Prostate gland (tissue), 2 donors: ENCODE measurements at regions not wholly inside any gene's neighbourhood (a gene's known extent, or its start where the extent isn't known, plus 50 kb on each side); places are given as distances from the start of the nearest gene placed in this dataset.

Experiments used
- DNase-seq: peaks from one replicate; pipeline ENCODE4 v3.0.0-alpha.2; 2019; ENCODE audit warnings: low spot score
- H3K27ac ChIP-seq, 2 donors: fragments of 200-600 bp; sonication (generic); 2 replicates each; pipeline ENCODE4 v1.5.1; 2017 to 2019
- H3K27me3 ChIP-seq: fragments of 200-600 bp; sonication (generic); replicated peaks from 2 replicates; pipeline ENCODE4 v1.5.1; 2019; ENCODE audit not compliant: insufficient read depth
- H3K36me3 ChIP-seq, 2 donors: fragments of 200-600 bp; sonication (generic); 1 replicate in 1 of 2; 2 replicates in 1 of 2; pipeline versions ENCODE4 v1.5.1 to v1.8.1; 2017 to 2019
- H3K4me1 ChIP-seq: fragments of 200-600 bp; sonication (generic); replicated peaks from 2 replicates; pipeline ENCODE4 v1.5.1; 2019
- H3K4me3 ChIP-seq, 2 donors: fragments of 200-600 bp; sonication (generic); 2 replicates each; pipeline ENCODE4 v1.5.1; 2017 to 2019
- H3K9me3 ChIP-seq: fragments of 200-600 bp; sonication (generic); 2 replicates; pipeline ENCODE4 v1.5.1; 2017
- CTCF ChIP-seq, 4 experiments: fragments of 200-600 bp in 2 of 4; fragments of 450-650 bp in 2 of 4; sonication (generic) in 2 of 4; IDR thresholded peaks; 1 replicate in 3 of 4; 2 replicates in 1 of 4; pipeline ENCODE4 v1.5.1; 2016 to 2019; ENCODE audit warnings: antibody characterized with exemption in 4 of 4, mild to moderate bottlenecking in 2 of 4, moderate library complexity in 2 of 4
- POLR2A ChIP-seq: fragments of 450-650 bp; IDR thresholded peaks from one replicate; pipeline ENCODE4 v1.6.1; 2016; ENCODE audit warnings: antibody characterized with exemption, mild to moderate bottlenecking
- POLR2AphosphoS5 ChIP-seq: sonication (generic); formaldehyde crosslinking; IDR thresholded peaks from one replicate; pipeline ENCODE4 v1.6.1; 2017; ENCODE audit warnings: antibody characterized with exemption
- WGBS: methylation state at CpG from one replicate; pipeline ENCODE4 v1.1.5; 2018; 5-methylcytosine and 5-hydroxymethylcytosine counted together
- intact Hi-C: fragments of 100-400 bp; cut with DNase I; formaldehyde crosslinking; loops from one replicate; pipeline ENCODE4 v1.14.2; 2022

- Histone ChIP-seq H3K27me3 (no peaks in the 10 kb centered on the region), H3K4me3 (no peak overlapping the region), H3K4me1 (no peaks in the 10 kb centered on the region), H3K36me3 (no peaks in the 10 kb centered on the region), H3K27ac (no peak overlapping the region), H3K9me3 (no peaks in the 10 kb centered on the region)
- 77% methylated on average over 4 of the region's 4 CpGs for WGBS
- no peak for DNase-seq
- intact Hi-C loops = no loop called here
- TF ChIP-seq POLR2A (no peak), CTCF (IDR thresholded peaks at IDR 0.05) (no peak), POLR2AphosphoS5 (no peak)
Measured at GRCh38 chr13:73691891-73692290, 442.3 kb downstream of the KLF12 start.

- DNase-seq = no peak
- H3K36me3 ChIP-seq = no peaks in the 10 kb centered on the region
- TF ChIP-seq CTCF (IDR thresholded peaks at IDR 0.05) = no peak
- TF ChIP-seq POLR2A = no peak
- no peak for TF ChIP-seq POLR2AphosphoS5
- H3K9me3 ChIP-seq = no peaks in the 10 kb centered on the region
- H3K27ac ChIP-seq = no peak overlapping the region
- no peak overlapping the region for H3K4me3 ChIP-seq
- intact Hi-C loops = no loop called here
- H3K27me3 ChIP-seq = no peaks in the 10 kb centered on the region
- H3K4me1 ChIP-seq = no peaks in the 10 kb centered on the region
Measured at GRCh38 chr13:73687929-73688328, 446.3 kb downstream of the KLF12 start.

- H3K9me3 ChIP-seq = no peaks in the 10 kb centered on the region
- no peaks in the 10 kb centered on the region for H3K27me3 ChIP-seq
- intact Hi-C loops = no loop called here
- TF ChIP-seq POLR2AphosphoS5 (no peak), POLR2A (no peak), CTCF (IDR thresholded peaks at IDR 0.05) (no peak)
- H3K36me3 ChIP-seq = no peaks in the 10 kb centered on the region
- H3K4me3 ChIP-seq = no peak overlapping the region
- DNase-seq = no peak
- no peak overlapping the region for H3K27ac ChIP-seq
- H3K4me1 ChIP-seq = no peaks in the 10 kb centered on the region
- WGBS = 95% methylated on average over 4 of the region's 4 CpGs
Measured at GRCh38 chr13:73687087-73687486, 447.1 kb downstream of the KLF12 start.

GRCh38 chr13:73684750-73685149 is 449.5 kb downstream of the KLF12 start:
- no peak overlapping the region for H3K4me3 ChIP-seq

More at GRCh38 chr13:73684750-73685149, 449.5 kb downstream of the KLF12 start:
- no peak for TF ChIP-seq CTCF (IDR thresholded peaks at IDR 0.05)
- TF ChIP-seq POLR2A = no peak
- TF ChIP-seq POLR2AphosphoS5 = no peak
- H3K4me1 ChIP-seq = no peaks in the 10 kb centered on the region
- H3K27ac ChIP-seq = no peak overlapping the region
- H3K36me3 ChIP-seq = no peaks in the 10 kb centered on the region
- no peaks in the 10 kb centered on the region for H3K27me3 ChIP-seq
- WGBS = 74% methylated on average over 11 of the region's 11 CpGs
- no peaks in the 10 kb centered on the region for H3K9me3 ChIP-seq
- intact Hi-C loops = no loop called here
- DNase-seq = no peak
